ENCODE measurements at regions not wholly inside any gene's neighbourhood (a gene's known extent, or its start where the extent isn't known, plus 50 kb on each side); places are given as distances from the start of the nearest gene placed in this dataset.
"Not testable (repeated sequence)": the region's sequence is repeated elsewhere in the genome, so short reads cannot be mapped to it uniquely, and the experiment has no call there.

DNA sequence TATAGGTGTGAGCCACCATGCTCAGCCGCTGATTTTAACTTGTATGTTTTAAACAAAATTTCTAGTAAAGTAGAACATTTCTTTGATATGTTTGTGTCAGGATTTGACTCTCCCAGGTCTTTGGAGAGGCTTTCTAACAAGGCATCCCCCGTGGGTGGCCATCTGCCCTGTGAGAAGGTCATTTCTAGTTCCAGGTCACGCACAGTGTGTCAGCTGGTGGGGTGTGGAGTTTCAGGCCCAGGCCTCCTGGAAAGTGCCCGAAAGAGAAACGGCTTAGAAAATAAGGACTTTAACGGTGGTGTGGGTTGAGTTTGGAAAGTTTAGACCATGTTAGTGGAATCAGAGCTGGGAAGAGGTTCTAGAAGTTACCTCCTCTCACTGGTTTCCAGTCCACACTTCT lies 61.0 kb downstream of the SPDYE17 start:
- H3K4me3 ChIP-seq (ENCODE audit: low read depth, low read length); H3K4me1 ChIP-seq (ENCODE audit: control insufficient read depth, insufficient read depth, low read length); H3K27me3 ChIP-seq (ENCODE audit: control insufficient read depth, insufficient read depth, low read length); H3K9ac ChIP-seq (ENCODE audit: low read depth, low read length); H3K9me3 ChIP-seq (ENCODE audit: control insufficient read depth, insufficient read depth, low read length); H3K27ac ChIP-seq (ENCODE audit: low read depth, low read length); H3K36me3 ChIP-seq (ENCODE audit: control insufficient read depth, insufficient read depth, low read length): not testable (repeated sequence)

DNA sequence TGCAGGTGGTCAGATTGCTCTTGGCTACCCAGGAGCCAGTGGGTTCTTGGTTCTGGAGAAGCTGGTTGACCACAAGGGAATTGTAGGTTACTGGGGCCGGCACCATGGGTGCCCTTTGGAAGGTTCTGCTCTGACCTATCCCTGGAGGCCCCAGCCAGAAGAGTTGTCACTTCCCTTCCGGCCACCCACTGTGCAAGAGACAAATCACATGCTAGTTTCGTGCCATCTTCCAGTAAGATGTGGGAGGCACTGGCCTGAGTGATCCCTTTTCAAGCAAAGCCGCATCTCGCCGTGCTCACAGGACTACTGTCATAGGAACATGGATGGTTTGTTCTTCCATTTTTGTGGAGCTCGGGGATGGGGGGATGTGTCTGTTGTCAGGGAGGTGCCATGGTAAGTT lies 62.3 kb downstream of the SPDYE17 start:
- not testable (repeated sequence) for H3K4me3 ChIP-seq (ENCODE audit: low read depth, low read length); H3K9ac ChIP-seq (ENCODE audit: low read depth, low read length); H3K27me3 ChIP-seq (ENCODE audit: control insufficient read depth, insufficient read depth, low read length); H3K36me3 ChIP-seq (ENCODE audit: control insufficient read depth, insufficient read depth, low read length); H3K4me1 ChIP-seq (ENCODE audit: control insufficient read depth, insufficient read depth, low read length); H3K9me3 ChIP-seq (ENCODE audit: control insufficient read depth, insufficient read depth, low read length); H3K27ac ChIP-seq (ENCODE audit: low read depth, low read length)

DNA sequence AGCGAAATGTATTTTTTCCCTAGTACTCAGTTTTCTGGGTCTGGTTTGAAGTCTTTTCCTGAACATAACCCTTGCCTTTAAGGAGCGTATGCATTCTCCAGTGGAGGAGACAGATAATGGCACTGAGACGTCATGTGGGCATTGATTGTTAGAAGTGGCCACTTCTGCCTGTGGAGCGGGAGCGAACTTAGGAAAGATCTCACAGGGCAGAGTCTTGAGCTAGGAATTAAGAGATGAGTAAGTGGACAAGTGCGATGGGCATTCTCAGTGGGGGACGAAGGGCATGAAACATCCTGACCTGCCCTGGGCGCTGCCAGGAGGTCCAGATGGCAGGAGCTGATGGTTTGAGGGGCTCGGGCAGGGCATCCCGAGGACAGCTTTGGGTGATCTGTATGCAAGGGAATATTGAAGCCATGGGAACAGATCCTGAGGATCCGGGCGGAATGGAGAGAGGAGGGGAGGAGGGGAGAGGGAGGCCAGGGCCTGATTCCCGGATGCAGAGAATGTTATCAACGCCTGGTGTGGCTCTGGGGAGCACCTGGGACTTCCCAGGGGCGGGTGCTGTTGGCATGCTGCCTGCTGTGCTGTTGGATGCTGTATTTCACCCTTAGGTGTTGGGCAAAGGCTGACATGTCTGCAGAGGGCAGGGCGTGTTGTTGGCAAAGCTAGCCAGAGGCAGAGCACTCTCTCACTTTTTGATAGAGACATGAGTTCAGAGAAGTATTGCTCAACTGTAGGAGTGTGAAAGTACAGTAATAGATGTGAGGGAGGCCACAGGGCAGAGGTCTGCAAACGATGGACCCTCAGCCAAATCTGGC lies 66.2 kb downstream of the SPDYE17 start:
- not testable (repeated sequence) for H3K9me3 ChIP-seq (ENCODE audit: control insufficient read depth, insufficient read depth, low read length); H3K4me3 ChIP-seq (ENCODE audit: low read depth, low read length); H3K27me3 ChIP-seq (ENCODE audit: control insufficient read depth, insufficient read depth, low read length); H3K36me3 ChIP-seq (ENCODE audit: control insufficient read depth, insufficient read depth, low read length); H3K27ac ChIP-seq (ENCODE audit: low read depth, low read length); H3K9ac ChIP-seq (ENCODE audit: low read depth, low read length); H3K4me1 ChIP-seq (ENCODE audit: control insufficient read depth, insufficient read depth, low read length)

DNA sequence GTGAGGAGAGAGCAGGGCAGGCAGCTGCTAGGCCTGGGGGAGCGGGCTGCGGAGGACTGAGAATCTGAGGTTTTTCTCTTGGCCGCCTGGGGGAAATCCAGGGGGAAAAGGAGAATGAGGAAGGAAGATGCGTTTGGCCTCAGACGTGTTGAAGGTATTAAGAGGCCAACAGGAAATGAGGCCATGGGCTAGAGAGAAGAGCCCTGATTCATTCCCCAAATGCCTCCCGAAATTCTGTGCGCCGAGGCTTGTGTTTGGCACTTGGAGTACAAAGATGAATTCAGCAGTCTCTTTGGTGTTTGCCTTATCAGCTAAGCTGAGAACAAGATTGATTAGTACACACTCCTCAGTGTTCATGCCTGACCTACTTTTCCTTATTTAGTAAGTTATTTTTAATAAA lies 68.1 kb downstream of the SPDYE17 start:
- not testable (repeated sequence) for H3K4me3 ChIP-seq (ENCODE audit: low read depth, low read length)

DNA sequence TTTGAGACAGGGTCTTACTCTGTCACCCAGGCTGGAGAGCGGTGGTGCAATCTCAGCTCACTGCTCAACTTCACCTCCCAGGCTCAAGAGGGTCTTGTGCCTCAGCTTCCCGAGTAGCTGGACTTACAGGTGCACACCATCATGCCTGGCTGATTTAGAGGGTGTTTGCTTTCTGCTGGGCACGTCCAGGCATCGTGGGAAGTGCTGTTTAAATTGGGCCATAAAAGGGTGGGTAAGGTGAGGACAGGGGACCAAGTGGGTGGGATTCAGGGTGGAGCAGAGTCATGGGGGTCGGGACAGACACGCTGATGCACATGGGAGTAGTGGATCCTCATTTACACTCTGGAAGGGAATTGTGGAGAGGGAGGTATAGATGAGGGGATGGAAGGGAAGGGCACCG lies 69.1 kb downstream of the SPDYE17 start:
- H3K4me3 ChIP-seq (ENCODE audit: low read depth, low read length); H3K27ac ChIP-seq (ENCODE audit: low read depth, low read length); H3K9me3 ChIP-seq (ENCODE audit: control insufficient read depth, insufficient read depth, low read length); H3K27me3 ChIP-seq (ENCODE audit: control insufficient read depth, insufficient read depth, low read length); H3K9ac ChIP-seq (ENCODE audit: low read depth, low read length); H3K4me1 ChIP-seq (ENCODE audit: control insufficient read depth, insufficient read depth, low read length); H3K36me3 ChIP-seq (ENCODE audit: control insufficient read depth, insufficient read depth, low read length): not testable (repeated sequence)

More for the DNA sequence above, 68.1 kb downstream of the SPDYE17 start:
- H3K27me3 ChIP-seq (ENCODE audit: control insufficient read depth, insufficient read depth, low read length); H3K4me1 ChIP-seq (ENCODE audit: control insufficient read depth, insufficient read depth, low read length); H3K36me3 ChIP-seq (ENCODE audit: control insufficient read depth, insufficient read depth, low read length); H3K9me3 ChIP-seq (ENCODE audit: control insufficient read depth, insufficient read depth, low read length); H3K27ac ChIP-seq (ENCODE audit: low read depth, low read length); H3K9ac ChIP-seq (ENCODE audit: low read depth, low read length): not testable (repeated sequence)

DNA sequence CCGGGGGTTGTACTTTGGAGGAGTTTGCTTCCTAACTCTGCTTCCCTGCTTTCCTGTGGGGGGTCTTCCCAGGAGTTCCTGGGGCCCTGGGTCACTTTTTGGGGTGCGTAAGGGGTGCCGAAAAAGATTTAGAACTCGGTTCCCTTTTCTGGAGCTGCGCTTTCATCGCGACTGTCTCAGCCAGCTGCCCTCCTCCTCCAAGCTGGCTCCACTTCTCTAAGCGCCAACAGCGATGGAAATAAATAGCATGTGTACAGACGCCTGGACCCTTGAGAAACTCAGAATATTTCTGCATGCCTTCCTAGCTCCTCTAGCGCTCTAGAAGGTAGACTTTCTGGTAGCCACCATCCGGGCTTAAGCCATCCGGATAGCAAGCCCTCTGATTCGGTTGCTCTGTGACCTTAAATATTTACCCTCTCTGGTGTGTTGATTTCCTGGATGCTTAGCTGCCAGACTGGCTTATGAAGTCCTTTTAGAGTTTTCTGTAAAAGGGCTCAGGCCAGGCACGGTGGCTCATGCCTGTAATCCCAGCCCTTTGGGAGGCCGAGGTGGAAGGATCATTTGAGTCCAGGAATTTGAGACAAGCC lies 71.7 kb downstream of the SPDYE17 start:
- not testable (repeated sequence) for H3K9ac ChIP-seq (ENCODE audit: low read depth, low read length); H3K27ac ChIP-seq (ENCODE audit: low read depth, low read length); H3K4me3 ChIP-seq (ENCODE audit: low read depth, low read length); H3K36me3 ChIP-seq (ENCODE audit: control insufficient read depth, insufficient read depth, low read length); H3K9me3 ChIP-seq (ENCODE audit: control insufficient read depth, insufficient read depth, low read length); H3K27me3 ChIP-seq (ENCODE audit: control insufficient read depth, insufficient read depth, low read length); H3K4me1 ChIP-seq (ENCODE audit: control insufficient read depth, insufficient read depth, low read length)

DNA sequence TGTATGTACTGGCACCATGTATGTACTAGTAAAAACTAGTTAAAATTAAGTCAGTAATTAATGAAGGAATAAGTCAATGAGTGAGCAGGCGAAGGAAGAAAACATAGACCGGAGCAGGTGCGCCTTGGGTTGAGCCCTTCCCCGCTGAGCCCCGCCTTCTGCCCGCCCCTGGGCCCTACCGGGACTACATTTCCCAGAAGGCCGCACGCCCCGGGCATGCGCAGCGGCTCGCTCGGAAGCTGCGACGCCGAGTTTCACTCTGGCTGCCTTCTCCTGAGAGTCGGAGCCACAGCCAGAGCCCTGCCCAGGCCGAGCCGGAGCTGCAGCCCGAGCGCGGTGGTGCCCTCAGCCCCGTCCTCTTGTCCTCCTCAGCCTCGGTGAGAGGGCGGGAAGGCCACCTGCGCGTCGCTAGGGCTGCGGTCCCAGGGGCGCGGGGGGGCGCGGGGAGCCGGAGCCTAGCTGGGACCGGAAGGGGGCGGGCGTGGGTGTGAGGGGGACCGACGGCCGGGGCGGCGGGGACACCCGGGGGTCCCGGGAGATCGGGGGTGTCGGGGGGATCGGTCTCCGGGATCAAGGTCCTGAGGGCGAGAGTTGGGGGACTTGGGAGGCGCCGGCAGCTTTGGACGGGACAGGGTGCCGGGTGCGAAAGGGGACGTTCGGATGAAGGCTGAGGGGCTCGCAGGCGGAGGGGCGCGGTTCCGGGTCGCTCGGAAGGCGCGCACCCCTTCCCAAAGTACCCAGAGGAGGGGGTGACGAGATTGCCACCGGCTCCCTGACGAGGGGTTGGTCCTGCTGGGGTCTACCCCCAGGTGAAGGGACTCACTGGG lies 72.4 kb downstream of the SPDYE17 start:
- not testable (repeated sequence) for H3K4me3 ChIP-seq (ENCODE audit: low read depth, low read length); H3K27me3 ChIP-seq (ENCODE audit: control insufficient read depth, insufficient read depth, low read length); H3K9ac ChIP-seq (ENCODE audit: low read depth, low read length); H3K27ac ChIP-seq (ENCODE audit: low read depth, low read length); H3K4me1 ChIP-seq (ENCODE audit: control insufficient read depth, insufficient read depth, low read length); H3K36me3 ChIP-seq (ENCODE audit: control insufficient read depth, insufficient read depth, low read length); H3K9me3 ChIP-seq (ENCODE audit: control insufficient read depth, insufficient read depth, low read length)

DNA sequence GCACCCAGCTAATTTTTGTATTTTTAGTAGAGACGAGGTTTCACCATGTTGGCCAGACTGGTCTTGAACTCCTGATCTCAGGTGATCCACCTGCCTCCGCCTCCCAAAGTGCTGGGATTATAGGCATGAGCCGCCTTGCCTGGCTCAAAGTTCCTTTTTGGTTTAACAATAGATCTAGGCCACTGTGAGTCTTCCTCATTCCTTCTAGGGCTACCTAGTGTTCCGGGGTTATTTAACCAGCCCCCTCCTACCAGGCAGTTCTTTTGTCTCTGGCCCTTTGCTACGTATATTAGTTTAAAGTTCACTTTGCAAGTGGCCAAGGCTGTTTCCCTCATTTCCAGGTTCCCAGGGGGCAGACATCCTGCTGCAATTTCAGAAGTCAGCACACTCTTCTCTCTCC lies 75.6 kb downstream of the SPDYE17 start:
- H3K36me3 ChIP-seq (ENCODE audit: control insufficient read depth, insufficient read depth, low read length); H3K27ac ChIP-seq (ENCODE audit: low read depth, low read length); H3K9me3 ChIP-seq (ENCODE audit: control insufficient read depth, insufficient read depth, low read length): not testable (repeated sequence)

DNA sequence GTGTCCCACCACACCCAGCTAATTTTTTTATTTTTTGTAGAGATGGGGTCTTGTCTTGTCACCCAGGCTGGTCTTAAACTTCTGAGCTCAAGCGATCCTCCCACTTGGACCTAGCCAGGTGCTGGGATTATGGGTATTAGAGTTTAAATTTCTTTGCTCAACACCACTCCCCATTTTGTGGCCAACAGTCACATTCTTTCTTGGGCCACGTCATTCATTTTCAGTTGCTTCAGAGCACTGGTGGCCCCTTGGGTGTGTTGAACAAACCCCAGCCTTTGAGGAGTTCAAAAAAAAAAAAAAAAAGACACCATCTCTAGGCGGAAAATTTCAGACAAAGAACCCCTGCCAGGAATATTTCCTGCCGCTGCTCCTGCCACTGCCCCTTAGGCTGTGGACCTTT lies 77.0 kb downstream of the SPDYE17 start:
- not testable (repeated sequence) for H3K4me1 ChIP-seq (ENCODE audit: control insufficient read depth, insufficient read depth, low read length); H3K9me3 ChIP-seq (ENCODE audit: control insufficient read depth, insufficient read depth, low read length); H3K36me3 ChIP-seq (ENCODE audit: control insufficient read depth, insufficient read depth, low read length); H3K27ac ChIP-seq (ENCODE audit: low read depth, low read length); H3K4me3 ChIP-seq (ENCODE audit: low read depth, low read length); H3K9ac ChIP-seq (ENCODE audit: low read depth, low read length); H3K27me3 ChIP-seq (ENCODE audit: control insufficient read depth, insufficient read depth, low read length)

More for the DNA sequence above, 75.6 kb downstream of the SPDYE17 start:
- not testable (repeated sequence) for H3K4me3 ChIP-seq (ENCODE audit: low read depth, low read length); H3K27me3 ChIP-seq (ENCODE audit: control insufficient read depth, insufficient read depth, low read length); H3K4me1 ChIP-seq (ENCODE audit: control insufficient read depth, insufficient read depth, low read length); H3K9ac ChIP-seq (ENCODE audit: low read depth, low read length)

DNA sequence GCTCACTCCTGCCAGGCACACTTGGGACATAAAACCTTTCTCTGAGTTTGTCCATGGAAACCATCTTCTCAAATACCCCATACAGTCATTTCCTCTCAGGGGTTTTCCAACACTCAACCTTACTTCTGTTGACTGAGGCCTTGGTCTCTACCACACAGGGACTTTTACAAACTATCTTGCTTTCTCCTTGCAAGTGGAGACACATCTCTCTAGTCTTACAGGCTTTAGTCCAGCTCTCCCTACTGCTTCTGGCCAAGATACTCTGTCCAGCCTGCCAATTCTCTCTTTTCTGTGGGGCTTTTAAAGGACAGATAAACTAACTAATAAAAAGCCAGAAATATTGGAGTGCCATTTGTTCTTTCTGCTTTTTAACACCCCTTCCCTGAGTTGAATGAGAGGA lies 87.6 kb downstream of the SPDYE17 start:
- not testable (repeated sequence) for H3K27me3 ChIP-seq (ENCODE audit: control insufficient read depth, insufficient read depth, low read length); H3K9me3 ChIP-seq (ENCODE audit: control insufficient read depth, insufficient read depth, low read length); H3K4me3 ChIP-seq (ENCODE audit: low read depth, low read length); H3K9ac ChIP-seq (ENCODE audit: low read depth, low read length); H3K27ac ChIP-seq (ENCODE audit: low read depth, low read length); H3K4me1 ChIP-seq (ENCODE audit: control insufficient read depth, insufficient read depth, low read length); H3K36me3 ChIP-seq (ENCODE audit: control insufficient read depth, insufficient read depth, low read length)

Measured in HUES48 (cell line).